ENCODE measurements at regions not wholly inside any gene's neighbourhood (a gene's known extent, or its start where the extent isn't known, plus 50 kb on each side); places are given as distances from the start of the nearest gene placed in this dataset.
"Not testable (repeated sequence)": the region's sequence is repeated elsewhere in the genome, so short reads cannot be mapped to it uniquely, and the experiment has no call there.

GRCh38 chr4:181007751-181008150, 1235.5 kb upstream of the TENM3 start:
- no peak for DNase-seq (ENCODE audit: low read depth)

- DNase-seq (ENCODE audit: low read depth), result no peak
Measured at GRCh38 chr4:181008164-181008563, 1235.0 kb upstream of the TENM3 start.

GRCh38 chr4:181013162-181013561, 1230.0 kb upstream of the TENM3 start:
- DNase-seq (ENCODE audit: low read depth), result no peak

- DNase-seq (ENCODE audit: low read depth), result no peak
Measured at GRCh38 chr4:181017038-181017437, 1226.2 kb upstream of the TENM3 start.

GRCh38 chr4:181018472-181018871, 1224.7 kb upstream of the TENM3 start:
- no peak for DNase-seq (ENCODE audit: low read depth)

- DNase-seq (ENCODE audit: low read depth), result no peak
Measured at GRCh38 chr4:181018913-181019312, 1224.3 kb upstream of the TENM3 start.

GRCh38 chr4:181020456-181020855, 1222.7 kb upstream of the TENM3 start:
- no peak for DNase-seq (ENCODE audit: low read depth)

GRCh38 chr4:181021213-181021612, 1222.0 kb upstream of the TENM3 start:
- DNase-seq (ENCODE audit: low read depth), result no peak

GRCh38 chr4:181030135-181030921, 1212.9 kb upstream of the TENM3 start:
- not testable (repeated sequence) for DNase-seq (ENCODE audit: low read depth)

GRCh38 chr4:181030961-181031360, 1212.2 kb upstream of the TENM3 start:
- DNase-seq (ENCODE audit: low read depth), result no peak

- no peak for DNase-seq (ENCODE audit: low read depth)
Measured at GRCh38 chr4:181043486-181043885, 1199.7 kb upstream of the TENM3 start.

GRCh38 chr4:181046809-181047208, 1196.4 kb upstream of the TENM3 start:
- DNase-seq (ENCODE audit: low read depth), result no peak

GRCh38 chr4:181051931-181052330, 1191.3 kb upstream of the TENM3 start:
- DNase-seq (ENCODE audit: low read depth), result no peak

- DNase-seq (ENCODE audit: low read depth), result no peak
Measured at GRCh38 chr4:181061787-181062186, 1181.4 kb upstream of the TENM3 start.

GRCh38 chr4:181063212-181063611, 1180.0 kb upstream of the TENM3 start:
- DNase-seq (ENCODE audit: low read depth), result no peak

- no peak for DNase-seq (ENCODE audit: low read depth)
Measured at GRCh38 chr4:181077341-181077740, 1165.9 kb upstream of the TENM3 start.

GRCh38 chr4:181078196-181078595, 1165.0 kb upstream of the TENM3 start:
- no peak for DNase-seq (ENCODE audit: low read depth)

GRCh38 chr4:181083757-181084361, 1159.3 kb upstream of the TENM3 start:
- DNase-seq (ENCODE audit: low read depth), result no peak

- no peak for DNase-seq (ENCODE audit: low read depth)
Measured at GRCh38 chr4:181085557-181085956, 1157.6 kb upstream of the TENM3 start.

- DNase-seq (ENCODE audit: low read depth), result no peak
Measured at GRCh38 chr4:181105487-181105886, 1137.7 kb upstream of the TENM3 start.

- no peak for DNase-seq (ENCODE audit: low read depth)
Measured at GRCh38 chr4:181106398-181106797, 1136.8 kb upstream of the TENM3 start.

GRCh38 chr4:181108237-181108636, 1135.0 kb upstream of the TENM3 start:
- no peak for DNase-seq (ENCODE audit: low read depth)

GRCh38 chr4:181119186-181119585, 1124.0 kb upstream of the TENM3 start:
- no peak for DNase-seq (ENCODE audit: low read depth)

- no peak for DNase-seq (ENCODE audit: low read depth)
Measured at GRCh38 chr4:181121733-181122132, 1121.5 kb upstream of the TENM3 start.
